ENCODE measurements at regions not wholly inside any gene's neighbourhood (a gene's known extent, or its start where the extent isn't known, plus 50 kb on each side); places are given as distances from the start of the nearest gene placed in this dataset.

GRCh38 chr12:89177802-89178395, 174.4 kb downstream of the DUSP6 start:
- Histone ChIP-seq H3K27ac (ENCODE audit: low read depth in 1 of 2, low read length in 1 of 2) (no peak overlapping the region), H3K36me3 (ENCODE audit: control insufficient read depth in 4 of 4, insufficient read depth in 4 of 4, low read length in 4 of 4) (no peaks in the 10 kb centered on the region), H3K4me1 (ENCODE audit: control insufficient read depth in 5 of 5, insufficient read depth in 5 of 5, low read length in 5 of 5) (peaks cover 0 to 17% (median 2%) of the 10 kb centered on the region in 5 donors), H3K27me3 (ENCODE audit: control insufficient read depth in 3 of 3, insufficient read depth in 3 of 3, low read length in 2 of 3) (no peaks in the 10 kb centered on the region), H3K4me3 (no peak overlapping the region), H3K9me3 (ENCODE audit: control insufficient read depth in 4 of 4, insufficient read depth in 3 of 4, low read length in 3 of 4) (no peaks in the 10 kb centered on the region), H3K9ac (ENCODE audit: insufficient read depth in 1 of 2, low read length in 2 of 2) (no peak overlapping the region)
- no peak for TF ChIP-seq CTCF (IDR thresholded peaks at IDR 0.05; ENCODE audit: control extremely low read depth, extremely low read depth)
- 91 to 94% methylated on average over 3 of the region's 3 CpGs for WGBS, 2 donors
- ATAC-seq (ENCODE audit: insufficient read depth, low FRiP score) (no peak), DNase-seq (peak in 2 of 3 donors; percentile 60)

- WGBS, 2 donors = 53 to 64% methylated on average over 2 of the region's 2 CpGs
- no peak for ATAC-seq (ENCODE audit: insufficient read depth, low FRiP score)
These were observed 175.6 kb downstream of the DUSP6 start for GRCh38 chr12:89176676-89177075.

GRCh38 chr12:89173678-89174077, 178.6 kb downstream of the DUSP6 start:
- no peaks in the 10 kb centered on the region for H3K36me3 ChIP-seq (ENCODE audit: control insufficient read depth in 4 of 4, insufficient read depth in 4 of 4, low read length in 4 of 4)
- H3K9me3 ChIP-seq (ENCODE audit: control insufficient read depth in 4 of 4, insufficient read depth in 3 of 4, low read length in 3 of 4) = no peaks in the 10 kb centered on the region
- TF ChIP-seq CTCF (IDR thresholded peaks at IDR 0.05; ENCODE audit: control extremely low read depth, extremely low read depth) = no peak
- H3K27me3 ChIP-seq (ENCODE audit: control insufficient read depth in 3 of 3, insufficient read depth in 3 of 3, low read length in 2 of 3) = no peaks in the 10 kb centered on the region
- peaks cover 0 to 2% (median 0%) of the 10 kb centered on the region in 5 donors for H3K4me1 ChIP-seq (ENCODE audit: control insufficient read depth in 5 of 5, insufficient read depth in 5 of 5, low read length in 5 of 5)
- H3K27ac ChIP-seq (ENCODE audit: low read depth in 1 of 2, low read length in 1 of 2) = no peak overlapping the region
- H3K9ac ChIP-seq (ENCODE audit: insufficient read depth in 1 of 2, low read length in 2 of 2) = no peak overlapping the region
- H3K4me3 ChIP-seq = no peak overlapping the region
- DNase-seq = no peak
- ATAC-seq (ENCODE audit: insufficient read depth, low FRiP score) = no peak
- WGBS, 2 donors = 94% methylated on average over 4 of the region's 4 CpGs

More at GRCh38 chr12:89176676-89177075, 175.6 kb downstream of the DUSP6 start:
- no peaks in the 10 kb centered on the region for H3K27me3 ChIP-seq (ENCODE audit: control insufficient read depth in 3 of 3, insufficient read depth in 3 of 3, low read length in 2 of 3)
- H3K36me3 ChIP-seq (ENCODE audit: control insufficient read depth in 4 of 4, insufficient read depth in 4 of 4, low read length in 4 of 4) = no peaks in the 10 kb centered on the region
- no peak for TF ChIP-seq CTCF (IDR thresholded peaks at IDR 0.05; ENCODE audit: control extremely low read depth, extremely low read depth)
- H3K27ac ChIP-seq (ENCODE audit: low read depth in 1 of 2, low read length in 1 of 2) = no peak overlapping the region
- no peak for DNase-seq
- H3K9ac ChIP-seq (ENCODE audit: insufficient read depth in 1 of 2, low read length in 2 of 2) = no peak overlapping the region
- H3K4me1 ChIP-seq (ENCODE audit: control insufficient read depth in 5 of 5, insufficient read depth in 5 of 5, low read length in 5 of 5) = peaks cover 0 to 15% (median 2%) of the 10 kb centered on the region in 5 donors
- no peak overlapping the region for H3K4me3 ChIP-seq
- H3K9me3 ChIP-seq (ENCODE audit: control insufficient read depth in 4 of 4, insufficient read depth in 3 of 4, low read length in 3 of 4) = no peaks in the 10 kb centered on the region

- H3K4me1 ChIP-seq (ENCODE audit: control insufficient read depth in 5 of 5, insufficient read depth in 5 of 5, low read length in 5 of 5) = peaks cover 0 to 2% (median 0%) of the 10 kb centered on the region in 5 donors
- no peaks in the 10 kb centered on the region for H3K9me3 ChIP-seq (ENCODE audit: control insufficient read depth in 4 of 4, insufficient read depth in 3 of 4, low read length in 3 of 4)
- ATAC-seq (ENCODE audit: insufficient read depth, low FRiP score) (no peak), DNase-seq (peak in 2 of 3 donors; percentile 56 to 59)
- no peak overlapping the region for H3K9ac ChIP-seq (ENCODE audit: insufficient read depth in 1 of 2, low read length in 2 of 2)
- WGBS, 2 donors = 11 to 41% methylated on average over 1 of the region's 1 CpG
- no peak overlapping the region for H3K4me3 ChIP-seq
- no peak overlapping the region for H3K27ac ChIP-seq (ENCODE audit: low read depth in 1 of 2, low read length in 1 of 2)
- no peak for TF ChIP-seq CTCF (IDR thresholded peaks at IDR 0.05; ENCODE audit: control extremely low read depth, extremely low read depth)
- no peaks in the 10 kb centered on the region for H3K36me3 ChIP-seq (ENCODE audit: control insufficient read depth in 4 of 4, insufficient read depth in 4 of 4, low read length in 4 of 4)
- no peaks in the 10 kb centered on the region for H3K27me3 ChIP-seq (ENCODE audit: control insufficient read depth in 3 of 3, insufficient read depth in 3 of 3, low read length in 2 of 3)
These were observed 179.2 kb downstream of the DUSP6 start for GRCh38 chr12:89173096-89173495.

Data from lung (tissue), 11 donors.